G401 (cell line): ENCODE measurements at regions not wholly inside any gene's neighbourhood (a gene's known extent, or its start where the extent isn't known, plus 50 kb on each side); places are given as distances from the start of the nearest gene placed in this dataset.
"Not testable (repeated sequence)": the region's sequence is repeated elsewhere in the genome, so short reads cannot be mapped to it uniquely, and the experiment has no call there.

ENCODE experiments used
- DNase-seq: peaks from one replicate; pipeline ENCODE4 v3.0.0-alpha.2; 2015; ENCODE audit warnings: low spot score
- in situ Hi-C: cut with HindIII; loops from 2 replicates; pipeline ENCODE4 v1.10.0; 2016; ENCODE audit warnings: low sequenced_read_pairs, mixed read lengths

- DNase-seq: no peak
- in situ Hi-C loops: no loop called here
Observed at GRCh38 chr22:48302657-48303368, 1524.9 kb downstream of the BRD1 start.

- no peak for DNase-seq
- in situ Hi-C loops: no loop called here
Observed at GRCh38 chr22:48301908-48302307, 1525.8 kb downstream of the BRD1 start.

- in situ Hi-C loops: no loop called here
- DNase-seq: peak; percentile 62
Observed at GRCh38 chr22:48301421-48301820, 1526.3 kb downstream of the BRD1 start.

GRCh38 chr22:48300877-48301276 is 1526.8 kb downstream of the BRD1 start:
- in situ Hi-C loops: no loop called here
- no peak for DNase-seq

GRCh38 chr22:48299801-48300200 is 1527.9 kb downstream of the BRD1 start:
- in situ Hi-C loops: no loop called here
- DNase-seq: peak; percentile 65

GRCh38 chr22:48299124-48299523 is 1528.5 kb downstream of the BRD1 start:
- in situ Hi-C loops: no loop called here
- DNase-seq: no peak

GRCh38 chr22:48297296-48297695 is 1530.4 kb downstream of the BRD1 start:
- in situ Hi-C loops: no loop called here
- DNase-seq: no peak

- in situ Hi-C loops, DNase-seq: not testable (repeated sequence)
Observed at GRCh38 chr22:48289954-48290353, 1527.5 kb downstream of the TBC1D22A start.

- in situ Hi-C loops: no loop called here
- DNase-seq: no peak
Observed at GRCh38 chr22:48288376-48288940, 1526.0 kb downstream of the TBC1D22A start.

GRCh38 chr22:48287031-48287430 is 1524.6 kb downstream of the TBC1D22A start:
- in situ Hi-C loops: no loop called here
- no peak for DNase-seq

- DNase-seq: no peak
- in situ Hi-C loops: no loop called here
Observed at GRCh38 chr22:48284671-48285070, 1522.2 kb downstream of the TBC1D22A start.

- DNase-seq: no peak
- in situ Hi-C loops: no loop called here
Observed at GRCh38 chr22:48282804-48283203, 1520.4 kb downstream of the TBC1D22A start.

GRCh38 chr22:48279461-48279756 is 1517.0 kb downstream of the TBC1D22A start:
- in situ Hi-C loops: no loop called here

GRCh38 chr22:48278620-48279460 is 1516.4 kb downstream of the TBC1D22A start:
- no peak for DNase-seq
- in situ Hi-C loops: no loop called here

More at GRCh38 chr22:48279461-48279756, 1517.0 kb downstream of the TBC1D22A start:
- peak; percentile 97 for DNase-seq

GRCh38 chr22:48277868-48278581 is 1515.6 kb downstream of the TBC1D22A start:
- in situ Hi-C loops: no loop called here
- peak; percentile 29 for DNase-seq

GRCh38 chr22:48276994-48277867 is 1514.8 kb downstream of the TBC1D22A start:
- in situ Hi-C loops: no loop called here
- DNase-seq: no peak

GRCh38 chr22:48275412-48275811 is 1513.0 kb downstream of the TBC1D22A start:
- no peak for DNase-seq
- in situ Hi-C loops: no loop called here

GRCh38 chr22:48270731-48271130 is 1508.3 kb downstream of the TBC1D22A start:
- in situ Hi-C loops: no loop called here
- DNase-seq: no peak
